Dedifferentiated amniotic fluid mesenchymal stem cell (primary cell): ENCODE measurements at regions not wholly inside any gene's neighbourhood (a gene's known extent, or its start where the extent isn't known, plus 50 kb on each side); places are given as distances from the start of the nearest gene placed in this dataset.
"Not testable (repeated sequence)": the region's sequence is repeated elsewhere in the genome, so short reads cannot be mapped to it uniquely, and the experiment has no call there.

ENCODE experiments used
- DNase-seq: peaks from one replicate; pipeline ENCODE4 v3.0.0-alpha.2; 2016; ENCODE audit errors: extremely low spot score

DNA sequence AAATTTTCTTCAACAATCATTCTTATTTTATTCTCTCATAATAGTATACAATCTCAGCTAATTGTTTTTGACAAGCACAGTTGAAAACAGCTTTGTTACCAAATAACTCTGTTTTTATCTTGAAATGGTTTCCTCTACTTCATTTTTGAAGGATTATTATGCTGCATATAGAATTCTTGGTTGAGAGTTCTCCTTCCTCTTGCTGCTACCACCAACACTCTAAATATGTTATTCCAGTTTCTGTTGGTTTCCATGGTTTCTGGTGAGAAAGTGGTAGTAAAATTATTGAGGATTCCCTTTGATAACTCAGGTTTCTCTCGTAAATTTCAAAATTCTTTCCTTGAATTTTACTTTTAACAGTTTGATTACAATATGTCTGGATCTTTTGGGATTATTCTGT, 1725.9 kb downstream of the PCDH9 start:
- DNase-seq = no peak

DNA sequence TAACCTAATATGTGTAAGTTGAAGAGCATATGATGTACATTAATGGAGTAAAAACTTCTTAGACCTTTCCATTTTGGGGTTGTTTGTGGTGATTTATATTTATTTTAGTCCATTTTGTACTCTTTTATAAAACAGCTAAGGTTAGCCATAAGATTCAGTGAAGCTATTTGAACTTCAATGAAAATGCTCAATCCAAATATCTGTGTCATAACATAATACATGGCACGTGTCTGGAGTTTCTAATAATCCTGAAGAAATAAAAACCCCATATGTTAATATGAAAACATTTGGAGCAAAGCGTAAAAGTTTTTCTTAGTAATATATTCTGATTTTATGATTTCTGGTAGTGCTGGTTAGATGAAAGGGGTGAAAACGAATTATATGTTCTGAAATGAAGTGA, 1729.7 kb downstream of the PCDH9 start:
- no peak for DNase-seq

GRCh38 chr13:65499256-65499655, 1730.9 kb downstream of the PCDH9 start:
- peak; percentile 44 for DNase-seq

DNA sequence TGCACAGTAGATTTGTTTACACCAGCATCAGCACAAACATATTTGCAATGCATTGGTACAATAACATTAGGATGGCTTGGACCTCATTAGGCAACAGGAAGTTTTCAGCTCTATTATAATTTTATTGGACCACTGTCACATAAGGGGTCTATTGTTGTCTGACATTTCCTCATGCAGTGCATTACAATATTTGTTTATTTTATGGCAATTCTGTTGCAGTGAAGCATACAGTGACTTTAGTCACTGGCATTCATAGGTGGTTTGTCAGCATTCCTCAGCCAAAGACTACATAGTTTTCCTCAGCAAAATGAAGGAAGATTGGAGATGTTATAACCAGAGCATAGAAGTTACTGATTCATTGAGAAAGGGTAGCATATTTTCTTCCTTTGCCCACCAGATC, 1732.9 kb downstream of the PCDH9 start:
- peak; percentile 16 for DNase-seq

- DNase-seq = not testable (repeated sequence)
These were observed 1739.4 kb downstream of the PCDH9 start for GRCh38 chr13:65490725-65491124.

GRCh38 chr13:65488606-65489005, 1741.5 kb downstream of the PCDH9 start:
- DNase-seq = no peak

DNA sequence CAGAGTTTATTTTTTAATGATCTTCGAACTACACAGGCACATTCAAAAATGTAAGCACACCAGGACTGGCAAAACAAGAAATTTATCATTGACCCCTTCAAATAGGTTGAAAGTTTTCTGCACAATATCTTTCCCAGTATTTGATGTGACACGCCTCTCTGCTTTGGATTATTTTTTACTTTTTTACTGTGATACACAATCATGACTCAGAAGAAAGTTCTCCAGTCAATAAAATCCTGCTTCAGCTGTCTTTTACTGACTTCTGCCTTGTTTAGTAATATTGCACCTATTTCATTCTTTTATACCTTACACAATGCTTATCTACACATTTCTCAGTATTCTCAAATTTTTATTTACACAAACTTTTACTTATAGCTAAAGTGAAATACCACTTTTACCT, 1750.4 kb downstream of the PCDH9 start:
- no peak for DNase-seq

DNA sequence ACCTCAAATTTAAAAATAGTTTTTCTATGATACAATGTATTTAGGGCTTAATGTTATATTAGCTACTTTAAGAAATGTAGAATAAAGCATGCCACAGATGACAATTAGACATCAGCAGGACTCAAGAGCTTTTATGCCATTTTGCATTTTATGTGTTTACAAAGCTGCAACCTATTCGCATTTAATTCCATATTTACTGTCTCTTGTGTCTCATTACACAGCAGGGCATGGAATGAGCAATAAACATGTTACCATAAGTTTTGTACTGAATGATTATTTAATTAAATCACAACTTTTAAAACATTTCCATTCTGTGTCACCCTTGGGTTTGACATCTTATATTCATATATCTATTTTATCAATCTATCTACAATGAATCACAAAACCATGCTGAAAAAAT, 1756.9 kb downstream of the PCDH9 start:
- DNase-seq = no peak

GRCh38 chr13:65472336-65472735, 1757.8 kb downstream of the PCDH9 start:
- no peak for DNase-seq

- no peak for DNase-seq
These were observed 1759.4 kb downstream of the PCDH9 start for GRCh38 chr13:65470781-65471180.

DNA sequence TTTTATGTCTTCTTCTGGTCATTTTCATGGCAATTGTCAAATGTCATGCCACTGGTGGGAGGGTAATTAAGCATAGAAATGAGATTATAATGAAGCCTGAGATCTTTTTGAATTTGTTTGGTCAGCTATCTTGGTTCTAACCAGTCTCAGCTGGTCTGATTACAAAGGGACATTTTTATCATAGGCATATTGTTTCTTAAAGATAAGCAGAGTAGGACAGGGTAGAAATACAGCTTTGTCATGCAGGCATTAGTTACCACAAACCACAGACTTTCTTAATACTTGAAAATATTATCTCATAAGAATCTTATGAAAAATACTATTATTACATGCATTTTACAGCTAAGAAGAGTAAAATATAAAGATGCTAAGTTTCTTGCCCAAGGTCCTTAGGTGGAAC, 1761.5 kb downstream of the PCDH9 start:
- DNase-seq = no peak

GRCh38 chr13:65461590-65461989, 1768.5 kb downstream of the PCDH9 start:
- no peak for DNase-seq

DNA sequence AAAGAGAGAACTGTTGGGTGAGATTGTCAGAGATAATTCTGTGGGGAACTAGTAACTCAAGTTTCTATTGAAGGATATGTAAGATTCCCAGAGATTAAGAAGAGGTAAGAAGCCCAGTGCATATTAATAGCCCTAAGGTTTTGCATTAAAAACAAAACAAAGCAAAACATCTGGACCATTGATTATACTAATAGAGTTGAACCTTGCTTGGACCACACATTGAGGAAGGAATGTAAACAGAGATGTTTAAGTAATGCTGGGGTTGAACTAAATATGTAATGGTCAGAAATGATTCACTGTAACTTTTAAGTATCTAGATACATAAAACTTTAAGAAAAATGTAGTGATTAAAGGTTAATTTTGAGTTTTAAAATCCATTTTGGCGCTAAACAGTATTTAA, 1770.0 kb downstream of the PCDH9 start:
- peak; percentile 35 for DNase-seq

DNA sequence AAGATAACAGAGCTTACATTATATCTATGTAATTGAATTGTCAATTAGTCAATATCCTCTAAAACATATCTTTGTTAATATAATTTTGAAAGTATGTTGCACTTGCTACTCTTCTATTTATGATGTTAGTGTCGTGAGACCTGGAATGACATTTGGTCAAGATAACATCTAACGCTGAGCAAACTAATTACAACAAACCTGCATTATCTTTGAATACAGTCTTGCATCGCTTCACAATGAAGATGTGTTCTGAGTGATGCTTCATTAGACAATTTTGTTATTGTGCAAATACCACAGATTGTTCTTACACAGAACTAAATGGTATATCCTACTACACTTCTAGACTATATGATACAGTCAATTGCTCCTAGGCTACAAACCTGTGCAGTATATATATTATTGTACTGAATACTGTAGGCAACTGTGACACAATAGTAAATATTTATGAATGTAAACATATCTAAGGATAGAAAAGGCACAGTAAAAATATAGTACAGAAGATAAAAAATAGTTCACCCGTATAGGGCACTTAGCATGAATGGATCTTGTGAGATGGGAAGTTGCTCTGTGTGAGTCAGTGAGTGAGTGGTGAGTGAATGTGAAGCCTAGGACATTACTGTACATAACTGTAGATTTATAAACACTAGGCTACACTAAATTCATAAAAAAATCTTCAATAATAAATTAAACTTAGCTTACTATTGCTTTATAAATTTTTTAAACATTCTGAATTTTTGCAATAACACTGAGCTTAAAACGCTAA, 1773.8 kb downstream of the PCDH9 start:
- no peak for DNase-seq

GRCh38 chr13:65454403-65454802, 1775.7 kb downstream of the PCDH9 start:
- DNase-seq = no peak

DNA sequence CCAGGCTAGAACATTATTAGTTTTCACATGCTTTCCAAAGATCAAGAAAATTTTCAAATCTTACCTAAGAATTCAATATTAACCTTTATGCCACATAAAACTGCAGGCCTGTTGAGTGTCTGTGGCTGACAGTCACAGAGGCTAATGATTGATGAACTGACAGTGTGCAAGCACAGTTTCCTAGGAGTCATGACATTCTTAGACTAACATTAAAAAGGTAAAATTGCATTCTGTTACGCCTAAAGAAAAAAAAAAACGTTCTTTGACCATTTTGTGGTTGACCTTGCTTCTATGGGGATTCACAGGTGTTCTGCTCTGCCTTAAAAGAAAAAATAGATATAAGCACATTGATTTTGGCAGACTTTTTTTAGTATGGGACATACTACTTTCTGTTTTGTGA, 1776.2 kb downstream of the PCDH9 start:
- DNase-seq = no peak

GRCh38 chr13:65445340-65445739, 1784.8 kb downstream of the PCDH9 start:
- no peak for DNase-seq

DNA sequence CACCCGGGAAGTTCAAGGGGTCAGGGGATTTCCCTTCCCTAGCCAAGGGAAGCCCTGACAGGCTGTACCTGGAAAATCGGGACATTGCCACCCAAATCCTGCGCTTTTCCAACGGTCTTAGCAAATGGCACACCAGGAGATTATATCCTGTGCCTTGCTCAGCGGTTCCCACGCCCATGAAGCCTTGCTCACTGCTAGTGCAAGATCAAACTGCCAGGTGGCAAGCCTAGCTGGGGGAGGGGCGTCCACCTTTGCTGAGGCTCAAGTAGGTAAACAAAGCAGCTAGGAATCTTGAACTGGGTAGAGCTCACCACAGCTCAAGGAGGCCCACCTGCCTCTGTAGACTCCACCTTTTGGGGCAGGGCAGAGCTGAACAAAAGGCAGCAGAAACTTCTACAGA, 1794.5 kb downstream of the PCDH9 start:
- DNase-seq = no peak

DNA sequence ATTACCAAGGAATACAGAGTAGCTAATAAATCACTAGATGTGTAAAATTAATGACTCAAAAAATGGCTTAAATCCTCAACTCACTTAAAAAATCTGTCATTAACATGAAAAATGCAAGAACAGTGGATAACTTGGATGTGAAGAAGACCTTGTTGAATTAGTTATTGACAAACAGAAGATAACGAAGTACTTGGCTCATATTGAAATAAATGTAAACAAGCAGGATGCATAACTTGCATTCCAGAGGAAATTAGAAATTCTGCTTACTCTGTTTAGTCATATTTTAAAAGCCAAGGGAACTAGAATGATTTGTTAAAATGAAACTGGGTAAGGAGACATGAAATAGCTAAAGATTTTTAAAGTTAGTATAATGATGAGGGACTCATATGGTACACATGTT, 1812.2 kb downstream of the PCDH9 start:
- peak; percentile 21 for DNase-seq

- DNase-seq = no peak
These were observed 1813.4 kb downstream of the PCDH9 start for GRCh38 chr13:65416784-65417183.

DNA sequence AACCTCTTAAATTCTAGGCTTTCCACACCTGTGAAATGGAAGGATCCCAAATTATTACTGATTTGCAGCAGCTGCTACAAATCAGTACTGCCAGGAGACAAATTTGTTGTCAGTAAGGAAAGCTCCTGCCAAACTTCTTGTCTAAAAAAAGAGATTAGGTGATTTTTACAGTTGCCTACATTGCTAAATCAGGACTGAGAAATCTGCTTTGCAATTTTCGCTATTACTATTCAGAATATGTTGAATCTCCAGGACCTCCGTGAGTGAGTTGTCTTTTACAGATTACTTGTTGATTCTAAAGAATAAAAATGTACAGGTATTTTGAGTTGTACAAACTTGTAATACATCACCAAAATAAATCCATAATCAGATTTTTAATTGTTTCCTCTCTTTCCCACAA, 1815.9 kb downstream of the PCDH9 start:
- DNase-seq = no peak

- DNase-seq = no peak
These were observed 1818.6 kb downstream of the PCDH9 start for GRCh38 chr13:65411521-65411920.

- DNase-seq = no peak
These were observed 1819.3 kb downstream of the PCDH9 start for GRCh38 chr13:65410791-65411190.

DNA sequence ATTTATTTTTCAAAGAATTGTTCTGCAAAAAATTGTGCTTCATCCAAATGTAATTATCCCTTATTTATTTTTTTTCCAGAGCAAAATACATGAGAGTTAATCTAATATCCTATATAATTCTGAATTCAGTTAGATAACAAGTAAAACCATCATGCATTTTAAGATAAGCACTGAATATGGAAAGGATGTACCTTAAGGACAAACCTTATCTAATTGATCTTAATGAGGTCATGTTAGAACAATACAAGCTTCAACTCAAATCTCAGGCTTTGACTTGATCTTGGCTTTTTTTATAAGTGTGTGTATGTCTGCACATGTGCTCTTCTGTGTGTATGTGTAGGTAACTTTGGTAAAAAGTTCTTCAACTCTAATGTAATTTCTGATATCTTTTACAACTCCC, 1828.8 kb downstream of the PCDH9 start:
- DNase-seq = no peak
